ENCODE measurements at regions not wholly inside any gene's neighbourhood (a gene's known extent, or its start where the extent isn't known, plus 50 kb on each side); places are given as distances from the start of the nearest gene placed in this dataset.
"Not testable (repeated sequence)": the region's sequence is repeated elsewhere in the genome, so short reads cannot be mapped to it uniquely, and the experiment has no call there.

GRCh38 chr1:181260994-181261393 is 172.5 kb downstream of the IER5 start:
- DNase-seq = no peak

- DNase-seq = no peak
Measured at GRCh38 chr1:181262069-181262468, 173.6 kb downstream of the IER5 start.

- DNase-seq = no peak
Measured at GRCh38 chr1:181263444-181263843, 174.9 kb downstream of the IER5 start.

GRCh38 chr1:181264821-181265220 is 176.3 kb downstream of the IER5 start:
- no peak for DNase-seq

- no peak for DNase-seq
Measured at GRCh38 chr1:181284978-181285377, 196.5 kb downstream of the IER5 start.

- DNase-seq = no peak
Measured at GRCh38 chr1:181295217-181295616, 188.1 kb upstream of the CACNA1E start.

- DNase-seq = no peak
Measured at GRCh38 chr1:181296180-181296579, 187.1 kb upstream of the CACNA1E start.

- DNase-seq = no peak
Measured at GRCh38 chr1:181308098-181308497, 175.2 kb upstream of the CACNA1E start.

- no peak for DNase-seq
Measured at GRCh38 chr1:181310560-181310959, 172.8 kb upstream of the CACNA1E start.

- no peak for DNase-seq
Measured at GRCh38 chr1:181312946-181313345, 170.4 kb upstream of the CACNA1E start.

GRCh38 chr1:181313466-181313865 is 169.9 kb upstream of the CACNA1E start:
- DNase-seq = no peak

- no peak for DNase-seq
Measured at GRCh38 chr1:181314010-181314409, 169.3 kb upstream of the CACNA1E start.

- DNase-seq = no peak
Measured at GRCh38 chr1:181314959-181315358, 168.4 kb upstream of the CACNA1E start.

GRCh38 chr1:181317261-181317930 is 165.9 kb upstream of the CACNA1E start:
- peak in 1 of 2 experiments; percentile 11 for DNase-seq

- DNase-seq = peak; percentile 11 to 17
Measured at GRCh38 chr1:181318022-181318857, 165.1 kb upstream of the CACNA1E start.

GRCh38 chr1:181318858-181319235 is 164.5 kb upstream of the CACNA1E start:
- peak; percentile 5 to 14 for DNase-seq

- DNase-seq = no peak
Measured at GRCh38 chr1:181319907-181320306, 163.4 kb upstream of the CACNA1E start.

GRCh38 chr1:181324797-181325616 is 158.3 kb upstream of the CACNA1E start:
- peak; percentile 37 to 56 for DNase-seq

- not testable (repeated sequence) for DNase-seq
Measured at GRCh38 chr1:181325765-181326164, 157.6 kb upstream of the CACNA1E start.

GRCh38 chr1:181326348-181326747 is 157.0 kb upstream of the CACNA1E start:
- no peak for DNase-seq

GRCh38 chr1:181327796-181328195 is 155.5 kb upstream of the CACNA1E start:
- no peak for DNase-seq

GRCh38 chr1:181334724-181335123 is 148.6 kb upstream of the CACNA1E start:
- DNase-seq = no peak

GRCh38 chr1:181335631-181336030 is 147.7 kb upstream of the CACNA1E start:
- no peak for DNase-seq

All from activated CD4-positive, alpha-beta T cell treated with anti-CD3 and anti-CD28 coated beads, Interleukin-2, amount 50 U/mL, for 48 hours (primary cell).